Renal cortical epithelial cell (primary cell): ENCODE measurements at regions not wholly inside any gene's neighbourhood (a gene's known extent, or its start where the extent isn't known, plus 50 kb on each side); places are given as distances from the start of the nearest gene placed in this dataset.
A peak's percentile ranks its signal among the peaks of the same experiment; 100 is the strongest.

ENCODE experiments used
- DNase-seq: peaks from one replicate; pipeline ENCODE4 v3.0.0-alpha.2; 2011; ENCODE audit warnings: low read depth

DNA sequence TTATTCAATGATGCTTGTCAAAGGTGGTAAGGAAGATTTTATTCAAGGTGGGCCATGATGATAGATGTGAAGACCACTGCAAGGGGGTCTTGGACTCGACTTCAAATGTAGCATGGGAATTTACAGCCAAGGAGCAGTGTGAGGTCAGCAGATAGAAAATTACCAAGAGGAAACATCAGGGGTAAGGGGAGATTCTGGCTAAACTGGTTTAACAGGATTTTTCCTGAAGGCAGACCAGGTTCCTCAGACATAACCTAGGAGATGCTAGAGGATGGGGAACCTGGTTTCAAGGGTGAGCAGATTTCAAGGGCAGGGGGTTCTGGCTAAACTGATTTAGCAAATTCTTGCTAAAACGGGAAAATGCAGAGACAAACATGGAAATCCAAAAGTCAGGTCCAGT, 464.9 kb downstream of the TAFA4 start:
- DNase-seq: no peak

DNA sequence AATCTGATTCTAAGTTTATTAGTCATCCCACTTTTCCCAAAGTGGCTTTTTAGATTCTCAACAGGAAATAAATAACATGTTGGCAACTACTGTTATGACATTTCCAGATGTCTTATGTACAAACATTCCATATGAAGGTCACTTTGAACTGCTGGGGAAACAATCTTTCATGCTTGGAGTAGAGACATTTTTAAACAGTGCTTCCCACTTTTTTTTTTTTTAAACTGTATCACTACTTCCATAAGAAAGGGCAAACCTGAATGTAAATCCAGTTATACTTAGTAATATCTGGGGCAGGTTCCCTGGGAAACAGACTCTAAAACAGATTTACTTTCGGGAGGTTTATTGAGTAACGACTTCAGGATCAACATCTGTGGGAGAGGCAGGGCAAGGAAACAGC, 473.8 kb downstream of the TAFA4 start:
- DNase-seq: no peak

DNA sequence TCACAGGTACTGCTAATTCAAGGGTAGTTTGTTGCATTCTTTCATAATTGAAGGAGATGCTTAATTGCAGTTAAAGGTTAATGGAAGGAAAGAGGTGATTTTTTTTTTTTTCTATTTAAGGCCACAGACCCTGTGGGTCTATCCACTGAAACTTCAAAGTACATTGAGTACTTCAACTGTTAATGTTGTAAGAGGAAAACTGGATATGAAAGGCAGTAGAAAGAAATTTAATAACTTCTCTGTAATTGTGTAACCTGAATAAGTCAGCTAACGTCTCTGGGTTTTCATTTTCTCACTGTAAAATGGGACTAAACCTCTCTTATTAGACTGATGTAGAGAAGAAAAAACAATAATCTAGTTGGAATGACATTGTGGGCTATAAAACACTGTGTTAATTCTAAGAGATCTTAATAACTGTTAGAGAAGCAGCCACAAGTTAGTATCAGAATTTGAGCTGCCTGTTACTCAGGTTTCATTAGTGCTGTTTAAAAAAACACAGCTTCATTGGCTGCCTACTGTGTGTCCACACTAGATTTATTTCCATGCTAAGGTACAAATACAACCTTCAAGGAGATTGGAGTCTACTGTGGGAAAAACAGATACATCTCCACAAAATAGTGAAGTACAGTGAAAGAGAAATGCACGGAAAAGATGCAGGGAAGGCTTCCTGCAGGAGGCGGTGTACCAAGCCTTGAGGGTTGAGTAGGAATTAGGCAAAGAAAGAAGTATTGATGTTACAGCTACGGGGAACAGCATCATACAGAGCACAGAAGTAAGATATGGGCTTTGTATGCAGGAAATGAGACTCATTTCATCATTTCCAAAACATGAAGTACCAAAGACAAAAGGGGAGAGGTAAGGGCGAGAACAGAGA, 483.6 kb downstream of the TAFA4 start:
- DNase-seq: no peak

DNA sequence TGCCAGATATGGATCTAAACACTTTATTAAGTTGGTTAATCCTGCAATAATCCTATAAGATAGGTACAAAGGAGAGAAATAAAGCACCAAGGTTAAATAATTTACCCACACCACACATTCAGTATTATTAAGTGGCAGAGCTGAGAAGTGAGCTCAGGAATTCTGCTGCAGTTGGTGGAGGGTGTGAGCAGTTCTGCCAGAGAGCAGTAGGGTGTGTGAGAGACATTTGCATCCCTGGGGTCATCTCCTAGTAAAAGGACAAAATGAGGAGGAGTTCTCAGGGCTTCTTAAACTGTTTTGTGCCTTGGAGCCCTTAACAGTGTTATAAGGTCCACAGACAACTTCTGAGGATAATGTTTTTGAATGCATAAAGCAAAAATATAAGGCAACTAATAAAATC, 484.5 kb downstream of the TAFA4 start:
- no peak for DNase-seq

DNA sequence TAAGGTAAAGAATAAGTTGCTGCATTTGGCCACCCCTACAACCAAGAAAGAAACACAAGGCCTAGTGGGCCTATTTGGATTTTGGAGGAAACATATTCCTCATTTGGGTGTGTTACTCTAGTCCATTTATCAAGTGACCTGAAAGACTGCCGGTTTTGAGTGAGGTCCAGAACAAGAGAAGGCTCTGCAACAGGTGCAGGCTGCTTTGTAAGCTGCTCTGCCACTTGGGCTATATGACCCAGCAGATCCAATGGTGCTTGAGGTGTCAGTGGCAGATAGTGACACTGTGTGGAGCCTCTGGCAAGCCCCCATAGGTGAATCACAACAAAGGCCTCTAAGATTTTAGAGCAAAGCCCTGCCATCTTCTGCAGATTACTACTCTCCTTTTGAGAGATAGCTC, 491.3 kb downstream of the TAFA4 start:
- DNase-seq: no peak

DNA sequence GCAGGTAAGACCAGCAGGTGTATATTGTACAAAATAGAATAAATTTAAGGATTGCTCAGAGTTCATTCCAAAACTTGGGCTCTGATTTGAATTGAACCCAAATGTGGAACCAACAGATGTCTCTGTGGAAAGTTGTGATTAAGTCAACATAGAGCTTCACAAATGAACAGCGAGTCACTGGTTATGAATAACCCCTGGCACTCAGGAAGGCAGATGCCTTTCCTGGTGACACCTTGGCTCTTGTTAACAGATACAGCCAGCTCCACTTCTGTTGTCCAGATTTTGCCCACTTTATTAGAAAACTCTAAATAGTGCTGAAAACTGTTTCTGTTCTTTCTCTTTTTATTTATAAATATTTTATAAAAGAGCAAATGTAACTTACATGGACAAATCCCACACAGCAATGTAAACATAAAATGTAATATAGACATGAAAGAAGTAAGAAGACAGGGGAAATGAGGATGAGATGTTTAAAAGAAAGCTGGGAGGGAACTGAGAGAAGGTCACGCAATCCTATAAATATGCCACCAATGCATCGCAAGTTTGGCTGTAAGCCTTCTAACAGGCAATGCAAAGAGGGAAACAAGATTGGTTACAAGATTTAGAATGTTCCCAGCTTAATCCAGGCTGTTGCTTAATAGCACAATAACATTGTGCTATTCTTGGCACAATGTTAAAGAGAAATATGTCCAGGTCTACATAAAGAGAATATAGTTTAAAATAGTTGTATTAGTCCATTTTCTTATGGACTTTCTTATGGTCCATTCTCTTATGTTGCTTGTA, 495.5 kb downstream of the TAFA4 start:
- no peak for DNase-seq

DNA sequence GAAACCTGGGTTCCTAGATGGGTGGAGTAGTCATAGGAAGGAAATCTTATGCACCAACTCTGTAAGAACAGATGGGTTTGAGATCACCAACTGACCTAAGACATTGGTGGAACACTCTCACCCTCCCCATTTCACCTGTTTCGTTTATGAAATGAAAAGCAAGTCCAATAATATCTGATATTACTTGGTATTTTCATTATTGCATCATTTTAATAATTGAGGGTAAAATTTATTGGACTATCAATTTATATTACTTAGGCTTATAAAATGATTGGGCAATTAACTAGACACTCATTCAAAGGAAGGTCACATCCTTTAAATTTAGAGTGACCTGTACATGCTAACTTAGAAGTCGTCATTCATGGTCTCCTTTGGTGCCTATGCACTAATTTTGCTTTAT, 503.9 kb downstream of the TAFA4 start:
- DNase-seq: no peak

DNA sequence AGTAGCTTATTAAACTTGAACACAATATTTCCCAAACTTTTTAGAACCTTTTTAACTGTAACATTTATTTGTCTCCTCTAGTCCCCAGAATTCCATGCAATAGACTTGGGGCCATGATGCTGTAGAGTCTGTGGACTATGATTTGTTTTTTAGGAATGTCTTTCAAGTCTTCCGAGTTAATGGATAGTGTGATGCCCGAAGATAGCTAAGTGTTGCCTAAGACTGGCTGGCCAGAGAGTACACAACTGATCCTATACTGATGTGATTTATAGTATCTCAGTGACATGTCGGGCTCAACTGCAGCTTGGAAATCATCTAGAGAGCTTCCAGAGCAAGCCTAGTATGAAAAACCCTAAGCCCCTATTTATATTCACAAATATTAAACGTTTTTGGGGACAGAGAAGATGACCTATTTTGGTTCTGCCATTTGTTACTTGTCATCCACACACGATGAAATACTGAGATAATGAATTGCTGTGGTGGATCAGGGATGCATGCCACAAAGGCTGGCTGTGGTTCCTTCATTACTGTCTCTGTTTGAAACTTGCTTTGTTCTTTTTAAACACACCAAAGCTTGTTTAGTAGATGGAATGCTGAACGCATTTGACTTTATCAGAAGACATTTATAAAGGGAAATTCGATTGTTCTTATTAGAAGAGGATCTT, 507.4 kb downstream of the TAFA4 start:
- DNase-seq: no peak

DNA sequence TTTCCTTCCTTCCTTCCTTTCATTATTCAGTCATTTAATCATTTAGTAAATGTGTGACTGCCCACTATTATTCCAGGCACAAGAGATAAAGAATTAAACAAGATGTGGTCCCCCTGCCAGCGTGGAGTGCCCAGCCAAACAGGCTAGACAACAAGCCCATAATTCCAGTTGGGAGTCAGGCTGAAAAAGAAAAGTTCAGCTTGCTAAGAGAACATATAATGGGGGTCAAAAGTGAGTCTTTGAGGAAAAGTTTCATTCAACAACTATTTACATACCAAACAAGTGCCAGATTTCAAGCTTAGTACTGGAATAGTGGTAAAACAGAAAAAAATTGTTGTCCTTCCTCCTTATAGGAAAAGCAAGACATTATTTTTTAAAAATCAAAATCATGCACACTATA, 523.7 kb downstream of the TAFA4 start:
- no peak for DNase-seq

- no peak for DNase-seq
Observed at GRCh38 chr3:68403741-68404140, 528.6 kb downstream of the TAFA4 start.

DNA sequence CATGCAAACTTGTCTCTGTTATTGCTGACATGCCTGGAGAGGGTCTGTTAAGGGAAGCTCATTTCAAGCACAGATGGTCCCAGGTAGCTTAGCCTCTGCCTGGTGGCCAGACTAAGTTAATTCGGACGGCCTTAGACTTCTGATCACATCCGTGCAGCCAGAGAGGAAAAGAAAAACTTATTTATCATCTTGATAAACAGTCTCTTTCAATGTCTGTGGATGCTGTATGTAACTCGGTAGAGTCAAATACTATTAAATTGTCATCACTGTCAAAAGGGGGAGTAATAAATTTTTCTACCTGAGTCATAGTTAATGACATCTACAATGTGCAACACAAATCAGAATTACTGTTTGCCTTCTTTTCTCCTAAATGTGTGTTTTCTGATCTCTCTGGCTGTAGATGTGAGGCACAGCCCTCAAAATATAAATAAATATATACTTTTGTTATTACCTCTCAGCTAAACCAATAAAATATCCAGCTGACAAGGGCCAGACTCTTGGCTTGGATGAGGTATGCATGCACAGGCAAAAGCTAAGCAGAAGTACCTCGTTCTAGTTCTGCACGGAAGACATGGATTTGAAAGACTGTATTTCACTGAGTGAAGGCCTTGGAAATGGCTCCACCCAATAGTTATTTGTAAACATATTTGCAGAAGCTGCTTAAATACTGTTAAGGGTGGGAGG, 530.0 kb downstream of the TAFA4 start:
- no peak for DNase-seq

- no peak for DNase-seq
Observed at GRCh38 chr3:68378631-68379030, 553.7 kb downstream of the TAFA4 start.

- DNase-seq: no peak
Observed at GRCh38 chr3:68373727-68374126, 558.6 kb downstream of the TAFA4 start.

- no peak for DNase-seq
Observed at GRCh38 chr3:68363796-68364195, 568.6 kb downstream of the TAFA4 start.

DNA sequence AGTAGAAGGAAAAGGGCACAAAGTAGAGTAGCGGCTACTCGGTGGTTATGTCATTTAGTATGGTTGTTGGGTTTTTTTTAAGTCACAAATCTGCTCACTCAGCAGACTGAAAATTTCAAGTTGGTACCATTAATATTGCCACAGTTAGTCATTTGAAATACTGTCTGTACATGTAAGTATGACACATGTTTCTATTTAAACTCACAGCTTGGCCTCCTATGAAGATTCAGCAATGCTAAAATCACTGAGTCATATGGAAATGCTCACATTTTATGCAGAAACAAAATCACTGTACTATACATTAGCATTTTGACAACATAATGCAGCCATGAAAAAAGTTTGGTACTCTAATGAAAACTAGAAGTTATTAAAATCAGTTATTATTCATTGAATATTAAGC, 571.9 kb downstream of the TAFA4 start:
- no peak for DNase-seq

GRCh38 chr3:68345781-68346180, 586.6 kb downstream of the TAFA4 start:
- DNase-seq: no peak

- DNase-seq: no peak
Observed at GRCh38 chr3:68342426-68342825, 589.9 kb downstream of the TAFA4 start.

- DNase-seq: no peak
Observed at GRCh38 chr3:68336042-68336441, 596.3 kb downstream of the TAFA4 start.

DNA sequence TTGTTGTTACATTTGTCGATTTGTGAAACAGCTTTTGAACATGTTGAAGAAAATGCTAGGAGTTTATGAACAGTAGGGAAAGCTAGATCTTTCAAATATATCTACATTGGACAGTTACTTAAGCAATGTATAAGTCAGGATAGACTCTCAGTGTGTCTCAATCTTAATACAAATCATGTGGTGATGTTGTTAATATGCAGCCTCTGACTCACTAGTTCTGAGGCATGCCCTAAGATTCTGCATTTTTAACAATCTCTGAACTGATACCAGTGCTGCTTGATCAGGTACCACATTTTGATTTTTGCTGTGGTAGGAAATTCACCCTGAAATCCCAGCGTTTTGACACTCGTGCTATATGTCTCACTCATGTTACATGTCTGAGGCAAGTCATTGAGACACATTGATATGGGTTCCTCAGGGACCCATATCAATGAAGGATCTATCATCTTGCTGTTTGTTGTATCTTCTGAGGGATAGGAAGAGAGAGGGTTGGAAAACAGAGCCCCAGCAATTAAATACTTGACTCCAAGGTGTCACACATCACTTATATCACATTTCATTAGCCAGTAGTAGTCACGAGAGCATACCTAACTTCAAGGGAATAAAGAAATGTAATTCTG, 597.9 kb downstream of the TAFA4 start:
- DNase-seq: peak; percentile 1

GRCh38 chr3:68328049-68328448, 604.3 kb downstream of the TAFA4 start:
- no peak for DNase-seq

- DNase-seq: no peak
Observed at GRCh38 chr3:68315964-68316363, 616.4 kb downstream of the TAFA4 start.

GRCh38 chr3:68315546-68315945, 616.8 kb downstream of the TAFA4 start:
- DNase-seq: no peak
